Gastroesophageal sphincter (tissue), 4 donors: ENCODE measurements at regions not wholly inside any gene's neighbourhood (a gene's known extent, or its start where the extent isn't known, plus 50 kb on each side); places are given as distances from the start of the nearest gene placed in this dataset.

ENCODE experiments used
- ATAC-seq: fragments of 150-250 bp; one replicate; pipeline ENCODE4 v1.9.1; 2016; ENCODE audit warnings: mild to moderate bottlenecking, moderate library complexity
- H3K27ac ChIP-seq, 4 donors: fragments of 200-600 bp; sonication (generic) in 3 of 4; 1 replicate in 3 of 4; 2 replicates in 1 of 4; pipeline ENCODE4 v1.5.1; 2016 to 2019
- H3K27me3 ChIP-seq: fragments of 200-600 bp; sonication (generic); one replicate; pipeline ENCODE4 v1.5.1; 2019
- H3K36me3 ChIP-seq, 2 donors: fragments of 200-600 bp; sonication (generic); one replicate each; pipeline ENCODE4 v1.5.1; 2019; ENCODE audit warnings: control low read depth in 1 of 2
- H3K4me1 ChIP-seq, 3 donors: fragments of 200-600 bp; sonication (generic); 1 replicate in 2 of 3; 2 replicates in 1 of 3; pipeline ENCODE4 v1.5.1; 2016 to 2019; ENCODE audit warnings: control low read depth in 2 of 3
- H3K4me3 ChIP-seq, 2 donors: fragments of 200-600 bp; sonication (generic); one replicate each; pipeline ENCODE4 v1.5.1; 2019; ENCODE audit warnings: mild to moderate bottlenecking in 1 of 2, moderate library complexity in 1 of 2
- H3K9me3 ChIP-seq, 3 donors: fragments of 200-600 bp; sonication (generic); one replicate each; pipeline ENCODE4 v1.5.1; 2017 to 2019; ENCODE audit warnings: control low read depth in 2 of 3
- CTCF ChIP-seq, 4 experiments: fragments of 200-600 bp in 2 of 4; fragments of 450-650 bp in 2 of 4; sonication (generic) in 1 of 4; IDR thresholded peaks; one replicate each; pipeline ENCODE4 v1.5.1; 2017 to 2019; ENCODE audit warnings: antibody characterized with exemption in 4 of 4, mild to moderate bottlenecking in 2 of 4, moderate library complexity in 2 of 4
- EP300 ChIP-seq: sonication (generic); formaldehyde crosslinking; IDR thresholded peaks from one replicate; pipeline ENCODE4 v1.6.1; 2017; ENCODE audit warnings: antibody characterized with exemption, mild to moderate bottlenecking
- POLR2A ChIP-seq, 2 donors: fragments of 450-650 bp; IDR thresholded peaks; one replicate each; pipeline ENCODE4 v1.6.1; 2017; ENCODE audit warnings: antibody characterized with exemption in 2 of 2, mild to moderate bottlenecking in 2 of 2, moderate library complexity in 1 of 2
- POLR2AphosphoS5 ChIP-seq: sonication (generic); formaldehyde crosslinking; IDR thresholded peaks from one replicate; pipeline ENCODE4 v1.6.1; 2017; ENCODE audit warnings: antibody characterized with exemption
- WGBS, 2 donors: methylation state at CpG; one replicate each; pipeline ENCODE4 v1.1.5; 2018; ENCODE audit warnings: low coverage in 1 of 2; 5-methylcytosine and 5-hydroxymethylcytosine counted together

- Histone ChIP-seq H3K27ac (no peak overlapping the region), H3K4me1 (no peaks in the 10 kb centered on the region), H3K27me3 (no peaks in the 10 kb centered on the region), H3K9me3 (peaks cover 0 to 10% (median 0%) of the 10 kb centered on the region in 3 donors), H3K4me3 (no peak overlapping the region), H3K36me3 (no peaks in the 10 kb centered on the region)
- 89 to 91% methylated on average over 5 to 9 of the region's 9 CpGs for WGBS, 2 donors
- ATAC-seq = no peak
- TF ChIP-seq POLR2A (IDR thresholded peaks at IDR 0.05) (no peak), POLR2AphosphoS5 (no peak), CTCF (IDR thresholded peaks at IDR 0.05) (no peak), EP300 (no peak)
Measured at GRCh38 chr13:73599232-73600128, 534.7 kb downstream of the KLF12 start.

- no peaks in the 10 kb centered on the region for H3K4me1 ChIP-seq
- H3K27ac ChIP-seq = no peak overlapping the region
- WGBS, 2 donors = 66 to 91% methylated on average over 3 of the region's 3 CpGs
- H3K36me3 ChIP-seq = no peaks in the 10 kb centered on the region
- ATAC-seq = no peak
- H3K4me3 ChIP-seq = no peak overlapping the region
- no peak for TF ChIP-seq POLR2A (IDR thresholded peaks at IDR 0.05)
- TF ChIP-seq POLR2AphosphoS5 = no peak
- TF ChIP-seq CTCF (IDR thresholded peaks at IDR 0.05) = no peak
- TF ChIP-seq EP300 = no peak
- no peaks in the 10 kb centered on the region for H3K27me3 ChIP-seq
- no peaks in the 10 kb centered on the region for H3K9me3 ChIP-seq
Measured at GRCh38 chr13:73598020-73598712, 536.0 kb downstream of the KLF12 start.

- Histone ChIP-seq H3K9me3 (no peaks in the 10 kb centered on the region), H3K27me3 (no peaks in the 10 kb centered on the region), H3K36me3 (no peaks in the 10 kb centered on the region), H3K4me1 (no peaks in the 10 kb centered on the region), H3K27ac (no peak overlapping the region), H3K4me3 (no peak overlapping the region)
- TF ChIP-seq POLR2AphosphoS5 = no peak
- TF ChIP-seq CTCF (IDR thresholded peaks at IDR 0.05) = no peak
- no peak for TF ChIP-seq EP300
- no peak for TF ChIP-seq POLR2A (IDR thresholded peaks at IDR 0.05)
- no peak for ATAC-seq
- WGBS, 2 donors = 63 to 78% methylated on average over 1 of the region's 1 CpG
Measured at GRCh38 chr13:73596382-73596781, 537.6 kb downstream of the KLF5 start.

GRCh38 chr13:73593199-73593765, 534.5 kb downstream of the KLF5 start:
- H3K4me1 ChIP-seq = no peaks in the 10 kb centered on the region
- no peaks in the 10 kb centered on the region for H3K36me3 ChIP-seq
- WGBS, 2 donors = 90 to 95% methylated on average over 6 of the region's 6 CpGs
- H3K4me3 ChIP-seq = no peak overlapping the region
- TF ChIP-seq CTCF (IDR thresholded peaks at IDR 0.05) = no peak
- no peak for TF ChIP-seq POLR2AphosphoS5
- no peak for TF ChIP-seq POLR2A (IDR thresholded peaks at IDR 0.05)
- no peak overlapping the region for H3K27ac ChIP-seq
- H3K9me3 ChIP-seq = no peaks in the 10 kb centered on the region
- H3K27me3 ChIP-seq = no peaks in the 10 kb centered on the region
- ATAC-seq = no peak
